ENCODE measurements at regions not wholly inside any gene's neighbourhood (a gene's known extent, or its start where the extent isn't known, plus 50 kb on each side); places are given as distances from the start of the nearest gene placed in this dataset.

- H3K27ac ChIP-seq = no peak overlapping the region
- TF ChIP-seq, protein P1, sequence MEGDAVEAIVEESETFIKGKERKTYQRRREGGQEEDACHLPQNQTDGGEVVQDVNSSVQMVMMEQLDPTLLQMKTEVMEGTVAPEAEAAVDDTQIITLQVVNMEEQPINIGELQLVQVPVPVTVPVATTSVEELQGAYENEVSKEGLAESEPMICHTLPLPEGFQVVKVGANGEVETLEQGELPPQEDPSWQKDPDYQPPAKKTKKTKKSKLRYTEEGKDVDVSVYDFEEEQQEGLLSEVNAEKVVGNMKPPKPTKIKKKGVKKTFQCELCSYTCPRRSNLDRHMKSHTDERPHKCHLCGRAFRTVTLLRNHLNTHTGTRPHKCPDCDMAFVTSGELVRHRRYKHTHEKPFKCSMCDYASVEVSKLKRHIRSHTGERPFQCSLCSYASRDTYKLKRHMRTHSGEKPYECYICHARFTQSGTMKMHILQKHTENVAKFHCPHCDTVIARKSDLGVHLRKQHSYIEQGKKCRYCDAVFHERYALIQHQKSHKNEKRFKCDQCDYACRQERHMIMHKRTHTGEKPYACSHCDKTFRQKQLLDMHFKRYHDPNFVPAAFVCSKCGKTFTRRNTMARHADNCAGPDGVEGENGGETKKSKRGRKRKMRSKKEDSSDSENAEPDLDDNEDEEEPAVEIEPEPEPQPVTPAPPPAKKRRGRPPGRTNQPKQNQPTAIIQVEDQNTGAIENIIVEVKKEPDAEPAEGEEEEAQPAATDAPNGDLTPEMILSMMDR (conservative IDR thresholded peaks at IDR 0.05) = no peak
- no peak for TF ChIP-seq ZFX (IDR thresholded peaks at IDR 0.05)
Observed at GRCh38 chr13:53357582-53357981, 329.0 kb downstream of the OLFM4 start.

DNA sequence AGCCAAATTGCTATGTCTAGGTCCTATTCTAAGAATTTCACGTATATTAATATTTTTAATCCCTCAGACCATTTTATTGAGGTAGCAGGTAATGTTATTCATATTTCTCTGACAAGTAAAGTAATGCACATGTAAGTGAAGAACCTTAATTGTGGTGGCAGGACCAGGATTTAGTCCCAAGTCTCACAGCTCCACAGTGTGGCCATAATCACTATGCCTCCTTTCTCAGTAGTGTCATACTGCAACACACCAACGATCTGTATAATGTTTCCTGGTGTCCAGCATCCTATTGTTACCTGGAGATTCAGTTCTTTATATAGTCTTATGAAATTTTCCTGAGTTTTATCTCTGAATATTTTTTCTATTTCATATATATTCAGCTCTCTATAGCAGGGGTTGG is 340.3 kb downstream of the OLFM4 start:
- TF ChIP-seq, protein P1 (conservative IDR thresholded peaks at IDR 0.05) = no peak
- no peak for TF ChIP-seq ZFX (IDR thresholded peaks at IDR 0.05)
- H3K27ac ChIP-seq = no peak overlapping the region

DNA sequence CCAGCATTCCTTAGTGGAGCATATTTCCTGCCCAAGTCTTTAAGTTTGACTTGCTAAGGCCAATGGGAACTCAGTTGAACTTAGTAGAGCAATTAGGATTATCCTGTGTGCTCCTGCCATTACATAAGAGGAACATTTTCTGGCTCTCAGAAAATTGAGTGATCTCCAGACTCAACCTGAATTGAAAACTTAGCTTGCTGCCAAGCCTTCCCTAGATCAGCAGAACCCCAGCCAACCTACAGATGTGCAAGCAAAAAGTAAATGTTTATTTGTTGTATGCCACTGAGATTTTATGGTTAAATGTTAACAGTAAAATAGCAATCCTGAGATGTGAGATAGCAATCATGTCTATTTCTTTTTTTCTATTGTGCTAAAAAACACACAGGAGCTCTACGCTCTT is 350.9 kb downstream of the OLFM4 start:
- no peak for TF ChIP-seq ZFX (IDR thresholded peaks at IDR 0.05)
- TF ChIP-seq, protein P1 (conservative IDR thresholded peaks at IDR 0.05) = no peak

GRCh38 chr13:53382008-53382407 is 353.4 kb downstream of the OLFM4 start:
- no peak for TF ChIP-seq ZFX (IDR thresholded peaks at IDR 0.05)
- TF ChIP-seq, protein P1 (conservative IDR thresholded peaks at IDR 0.05) = 0 out of 2 replicates have a peak, but pooled peaks have one; percentile 7
- no peak overlapping the region for H3K27ac ChIP-seq

More for the DNA sequence above, 350.9 kb downstream of the OLFM4 start:
- H3K27ac ChIP-seq = no peak overlapping the region

DNA sequence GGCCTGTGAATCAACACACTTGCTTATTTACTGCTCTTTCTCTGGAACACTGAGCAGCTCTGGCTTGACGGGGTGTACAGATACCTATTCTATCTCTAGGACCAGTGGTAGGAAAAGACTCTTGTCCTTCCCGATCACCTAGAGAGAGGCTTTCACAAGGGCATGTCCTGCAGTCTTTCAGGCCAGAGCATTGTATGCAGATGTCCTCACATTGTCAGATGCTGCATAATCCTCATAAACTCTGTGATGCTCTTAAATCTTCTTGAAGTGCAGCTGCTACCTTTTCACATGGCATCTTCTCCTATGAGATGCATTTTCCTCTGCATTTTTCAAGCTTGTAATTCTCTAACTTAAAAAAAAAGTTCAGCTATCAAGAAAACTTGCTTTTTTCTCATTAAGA is 369.4 kb downstream of the OLFM4 start:
- TF ChIP-seq, protein P1 (conservative IDR thresholded peaks at IDR 0.05) = no peak
- TF ChIP-seq ZFX (IDR thresholded peaks at IDR 0.05) = no peak

GRCh38 chr13:53405616-53406015 is 377.0 kb downstream of the OLFM4 start:
- TF ChIP-seq, protein P1 (conservative IDR thresholded peaks at IDR 0.05) = peak; percentile 8; the same call in 1 of the 2 replicates
- TF ChIP-seq ZFX (IDR thresholded peaks at IDR 0.05) = no peak
- H3K27ac ChIP-seq = no peak overlapping the region

More for the DNA sequence above, 369.4 kb downstream of the OLFM4 start:
- H3K27ac ChIP-seq = no peak overlapping the region

DNA sequence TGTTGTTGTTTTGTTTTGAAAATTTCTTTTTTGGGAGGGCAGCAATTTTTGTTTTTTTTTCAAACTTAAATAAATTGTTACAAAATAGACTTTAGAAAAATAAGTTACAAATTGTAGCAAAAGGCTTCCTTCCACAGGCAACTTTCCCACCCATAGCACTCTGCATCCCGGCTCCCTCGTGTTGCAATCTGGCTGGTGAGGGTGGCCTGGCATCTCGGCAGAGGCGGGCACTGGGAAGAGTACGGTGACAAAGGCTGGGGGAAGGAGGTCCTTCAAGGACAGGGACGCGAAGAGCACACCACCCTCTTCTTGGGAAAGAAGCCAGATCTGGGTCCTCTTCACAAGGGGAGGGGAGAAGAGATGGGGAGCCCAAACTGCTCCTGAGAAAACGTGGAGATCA is 379.7 kb downstream of the OLFM4 start:
- no peak for TF ChIP-seq ZFX (IDR thresholded peaks at IDR 0.05)
- TF ChIP-seq, protein P1 (conservative IDR thresholded peaks at IDR 0.05) = no peak

More for the DNA sequence above, 379.7 kb downstream of the OLFM4 start:
- no peak overlapping the region for H3K27ac ChIP-seq
